ENCODE measurements at regions not wholly inside any gene's neighbourhood (a gene's known extent, or its start where the extent isn't known, plus 50 kb on each side); places are given as distances from the start of the nearest gene placed in this dataset.

GRCh38 chr2:84306361-84306760 is 152.7 kb downstream of the SUCLG1 start:
- TF ChIP-seq CTCF (IDR thresholded peaks at IDR 0.05) = no peak
- no peak for TF ChIP-seq POLR2A (IDR thresholded peaks at IDR 0.05)
- no peak for TF ChIP-seq POLR2AphosphoS5 (IDR thresholded peaks at IDR 0.05)
- no peak for TF ChIP-seq EP300 (IDR thresholded peaks at IDR 0.05)
